ENCODE measurements at regions not wholly inside any gene's neighbourhood (a gene's known extent, or its start where the extent isn't known, plus 50 kb on each side); places are given as distances from the start of the nearest gene placed in this dataset.
A peak's percentile ranks its signal among the peaks of the same experiment; 100 is the strongest.
"Not testable (repeated sequence)": the region's sequence is repeated elsewhere in the genome, so short reads cannot be mapped to it uniquely, and the experiment has no call there.

DNA sequence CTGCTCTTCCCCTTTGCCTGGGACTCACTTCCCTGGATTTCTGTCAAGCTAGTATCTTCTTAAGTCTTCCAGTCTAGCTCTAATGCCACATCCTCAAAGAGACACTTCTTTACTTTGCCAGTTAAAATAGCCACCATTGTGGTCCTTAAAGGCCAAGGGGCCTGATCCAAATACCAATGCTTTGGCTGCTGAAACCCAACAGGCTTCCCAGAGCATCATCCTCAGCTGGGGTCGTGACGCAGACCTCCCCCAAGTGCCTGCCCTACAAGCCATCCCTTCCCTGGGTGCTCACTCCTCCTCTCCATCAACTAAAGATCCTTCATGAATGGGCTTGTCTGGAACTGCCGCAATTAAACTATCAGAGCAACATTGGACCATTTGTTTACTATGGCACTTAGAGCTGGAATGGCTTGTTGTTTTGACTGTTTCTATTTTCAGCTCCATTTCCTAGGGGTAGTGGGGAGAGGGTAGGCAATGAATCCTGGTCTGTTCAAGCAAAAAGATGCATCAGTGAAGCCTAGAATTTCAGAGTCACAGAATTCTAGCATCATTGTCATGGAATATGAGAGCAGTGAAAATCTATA lies 79.6 kb upstream of the SIRPA start:
- Mint-ChIP-seq H3K4me3 (no peak overlapping the region), H3K4me1 (peaks cover 7% of the 10 kb centered on the region), H3K9me3 (no peaks in the 10 kb centered on the region), H3K27ac (no peak overlapping the region), H3K27me3 (ENCODE audit: low read depth) (peaks cover 32% of the 10 kb centered on the region), H3K36me3 (no peaks in the 10 kb centered on the region)
- TF ChIP-seq, protein P1, sequence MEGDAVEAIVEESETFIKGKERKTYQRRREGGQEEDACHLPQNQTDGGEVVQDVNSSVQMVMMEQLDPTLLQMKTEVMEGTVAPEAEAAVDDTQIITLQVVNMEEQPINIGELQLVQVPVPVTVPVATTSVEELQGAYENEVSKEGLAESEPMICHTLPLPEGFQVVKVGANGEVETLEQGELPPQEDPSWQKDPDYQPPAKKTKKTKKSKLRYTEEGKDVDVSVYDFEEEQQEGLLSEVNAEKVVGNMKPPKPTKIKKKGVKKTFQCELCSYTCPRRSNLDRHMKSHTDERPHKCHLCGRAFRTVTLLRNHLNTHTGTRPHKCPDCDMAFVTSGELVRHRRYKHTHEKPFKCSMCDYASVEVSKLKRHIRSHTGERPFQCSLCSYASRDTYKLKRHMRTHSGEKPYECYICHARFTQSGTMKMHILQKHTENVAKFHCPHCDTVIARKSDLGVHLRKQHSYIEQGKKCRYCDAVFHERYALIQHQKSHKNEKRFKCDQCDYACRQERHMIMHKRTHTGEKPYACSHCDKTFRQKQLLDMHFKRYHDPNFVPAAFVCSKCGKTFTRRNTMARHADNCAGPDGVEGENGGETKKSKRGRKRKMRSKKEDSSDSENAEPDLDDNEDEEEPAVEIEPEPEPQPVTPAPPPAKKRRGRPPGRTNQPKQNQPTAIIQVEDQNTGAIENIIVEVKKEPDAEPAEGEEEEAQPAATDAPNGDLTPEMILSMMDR (IDR thresholded peaks at IDR 0.05; ENCODE audit: unreplicated experiment), result no peak
- DNase-seq (ENCODE audit: low spot score in 2 of 2, unreplicated experiment in 2 of 2), result no peak

DNA sequence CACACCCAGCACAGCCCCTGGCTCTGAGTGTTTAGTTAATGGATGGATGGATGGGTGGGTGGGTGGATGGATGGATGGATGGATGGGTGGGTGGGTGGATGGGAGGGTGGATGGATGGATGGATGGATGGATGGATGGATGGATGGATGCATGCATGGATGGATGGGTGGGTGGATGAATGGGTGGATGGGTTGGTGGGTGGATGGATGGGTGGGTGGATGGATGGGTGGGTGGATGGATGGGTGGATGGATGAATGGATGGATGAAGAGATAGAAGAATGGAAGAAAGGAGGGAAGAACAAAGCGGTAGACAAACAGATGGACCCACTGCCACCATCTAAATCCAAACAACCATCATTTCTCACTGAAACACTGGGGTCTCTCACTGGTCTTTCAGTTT lies 80.3 kb upstream of the SIRPA start:
- not testable (repeated sequence) for H3K4me1 Mint-ChIP-seq; H3K36me3 Mint-ChIP-seq; H3K9me3 Mint-ChIP-seq; H3K4me3 Mint-ChIP-seq; H3K27ac Mint-ChIP-seq; DNase-seq (ENCODE audit: low spot score in 2 of 2, unreplicated experiment in 2 of 2)
- H3K27me3 Mint-ChIP-seq (ENCODE audit: low read depth), result peaks cover 32% of the 10 kb centered on the region

DNA sequence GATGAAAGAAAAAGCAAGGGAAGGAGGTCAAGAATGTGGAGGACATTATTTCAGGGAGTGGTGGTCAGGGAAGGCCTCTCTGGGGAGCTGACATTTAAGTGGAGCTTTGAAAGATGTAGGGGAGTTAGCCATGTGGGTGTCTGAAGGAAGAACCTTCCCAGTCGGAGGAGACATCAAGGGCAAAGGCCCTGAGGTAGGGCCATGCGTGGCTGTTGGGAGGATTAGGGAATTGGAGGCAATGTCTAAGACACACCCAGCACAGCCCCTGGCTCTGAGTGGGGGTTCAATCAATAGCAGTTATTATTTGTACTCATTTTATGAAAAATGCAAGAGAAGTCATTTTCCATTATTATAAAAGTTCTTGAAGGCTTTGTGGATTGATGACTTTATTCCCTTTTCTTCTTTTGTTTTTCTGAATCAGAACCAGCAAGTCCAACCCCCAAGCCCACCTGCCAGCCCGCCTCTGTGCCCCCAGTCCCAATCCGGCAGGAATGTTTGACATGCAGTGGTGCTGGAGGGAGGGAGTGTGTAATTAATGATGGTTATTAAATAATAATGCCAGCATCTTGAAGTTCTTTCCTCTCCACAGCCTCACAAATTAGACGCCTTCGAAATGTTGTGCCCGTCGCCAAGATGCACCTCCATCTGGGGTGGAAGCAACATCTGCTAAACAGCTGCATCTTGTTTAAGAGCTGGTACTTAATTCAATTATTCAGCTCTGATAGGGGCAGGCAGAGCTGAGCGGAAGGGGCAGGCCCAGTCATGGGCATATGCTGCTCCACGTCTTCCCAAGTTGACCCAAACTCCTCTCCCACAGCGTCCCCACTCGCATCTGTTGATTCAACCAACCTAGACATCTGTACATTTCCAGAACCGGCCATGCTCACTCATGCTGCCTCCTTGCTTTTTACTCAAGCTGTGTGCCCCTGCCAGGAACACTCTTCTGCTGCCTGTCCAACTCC lies 81.3 kb upstream of the SIRPA start:
- no peak overlapping the region for H3K4me3 Mint-ChIP-seq
- H3K36me3 Mint-ChIP-seq, result no peaks in the 10 kb centered on the region
- no peak overlapping the region for H3K27ac Mint-ChIP-seq
- DNase-seq (ENCODE audit: low spot score in 2 of 2, unreplicated experiment in 2 of 2), result no peak
- peaks cover 7% of the 10 kb centered on the region for H3K4me1 Mint-ChIP-seq
- H3K9me3 Mint-ChIP-seq, result no peaks in the 10 kb centered on the region
- TF ChIP-seq, protein P1 (IDR thresholded peaks at IDR 0.05; ENCODE audit: unreplicated experiment), result no peak
- peaks cover 28% of the 10 kb centered on the region for H3K27me3 Mint-ChIP-seq (ENCODE audit: low read depth)

DNA sequence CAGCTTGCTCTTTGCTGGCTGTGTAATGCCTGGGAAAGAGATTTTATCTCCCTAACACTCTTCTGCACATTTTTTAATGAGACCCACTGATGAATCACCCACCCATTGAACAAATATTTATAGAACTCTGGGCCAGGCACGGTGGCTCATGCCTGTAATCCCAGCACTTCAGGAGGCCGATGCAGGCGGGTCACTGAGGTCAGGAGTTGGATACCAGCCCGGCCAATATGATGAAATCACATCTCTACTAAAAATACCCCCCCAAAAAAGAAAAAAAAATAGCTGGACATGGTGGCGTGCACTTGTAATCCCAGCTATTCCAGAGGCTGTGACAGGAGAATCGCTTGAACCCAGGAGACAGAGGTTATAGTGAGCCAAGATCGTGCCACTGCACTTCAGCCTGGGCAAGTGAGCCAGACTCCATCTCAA lies 82.1 kb upstream of the SIRPA start:
- no peak overlapping the region for H3K4me3 Mint-ChIP-seq
- no peaks in the 10 kb centered on the region for H3K9me3 Mint-ChIP-seq
- H3K27ac Mint-ChIP-seq, result no peak overlapping the region
- no peaks in the 10 kb centered on the region for H3K36me3 Mint-ChIP-seq
- peaks cover 7% of the 10 kb centered on the region for H3K4me1 Mint-ChIP-seq
- peaks cover 20% of the 10 kb centered on the region for H3K27me3 Mint-ChIP-seq (ENCODE audit: low read depth)
- no peak for DNase-seq (ENCODE audit: low spot score in 2 of 2, unreplicated experiment in 2 of 2)
- TF ChIP-seq, protein P1 (IDR thresholded peaks at IDR 0.05; ENCODE audit: unreplicated experiment), result no peak

DNA sequence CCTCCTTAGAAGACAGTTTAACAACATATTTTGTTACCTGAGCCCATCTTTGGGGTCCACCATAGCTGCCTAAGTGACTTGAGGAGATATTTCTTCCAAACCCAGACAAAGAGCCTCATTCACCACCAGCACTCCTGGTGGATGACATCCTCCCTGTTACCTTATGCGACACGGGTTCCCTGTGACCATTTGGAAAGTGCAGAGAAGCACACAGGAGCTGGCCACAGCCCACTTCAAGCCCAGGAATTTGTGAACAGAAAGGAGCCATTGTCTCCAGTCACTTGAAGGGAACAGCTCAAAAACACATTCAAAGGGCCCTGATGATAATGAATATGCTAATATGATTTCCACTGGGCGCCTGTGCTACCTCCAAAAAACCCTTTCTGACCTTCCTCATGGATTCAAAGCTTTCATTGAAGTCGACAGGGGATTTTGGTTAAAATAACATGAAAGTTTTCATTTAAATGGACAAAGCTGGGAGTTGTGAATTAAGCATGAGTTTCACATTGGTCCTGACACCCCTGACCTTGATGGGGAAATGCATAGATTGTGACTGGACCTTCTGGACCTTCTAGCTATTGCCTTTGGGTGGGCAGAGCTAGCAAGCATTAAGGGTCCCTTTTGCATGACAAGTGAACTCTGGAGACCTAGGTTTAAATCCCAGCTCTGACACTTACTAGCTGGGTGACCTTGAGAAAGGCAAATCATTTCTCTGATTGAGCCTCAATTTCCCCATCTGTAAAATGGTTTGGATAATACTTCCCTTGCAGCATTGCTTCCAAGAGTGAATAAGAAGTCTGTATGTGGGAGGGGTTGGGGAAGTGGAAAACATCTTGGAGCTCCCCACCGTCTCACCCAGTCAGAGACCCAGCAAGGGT lies 83.3 kb upstream of the SIRPA start:
- no peak for DNase-seq (ENCODE audit: low spot score in 2 of 2, unreplicated experiment in 2 of 2)
- H3K27me3 Mint-ChIP-seq (ENCODE audit: low read depth), result peaks cover 13% of the 10 kb centered on the region
- TF ChIP-seq, protein P1 (IDR thresholded peaks at IDR 0.05; ENCODE audit: unreplicated experiment), result no peak
- peaks cover 7% of the 10 kb centered on the region for H3K4me1 Mint-ChIP-seq
- no peaks in the 10 kb centered on the region for H3K9me3 Mint-ChIP-seq
- peak overlapping the region; percentile 75 for H3K27ac Mint-ChIP-seq
- no peak overlapping the region for H3K4me3 Mint-ChIP-seq
- H3K36me3 Mint-ChIP-seq, result no peaks in the 10 kb centered on the region

All from mesothelial cell of epicardium (in vitro differentiated cells).